Activated T-helper 2 cell treated with anti-CD3 and anti-CD28 coated beads, Interferon-gamma antibody, Interleukin-2, Interleukin-4, amounts not matched to agents 10 μg/mL and 5 μg/mL and 100 μg/mL, durations not matched to agents 14 hours and 24 hours and 36 hours (primary cell): ENCODE measurements at regions not wholly inside any gene's neighbourhood (a gene's known extent, or its start where the extent isn't known, plus 50 kb on each side); places are given as distances from the start of the nearest gene placed in this dataset.
"Not testable (repeated sequence)": the region's sequence is repeated elsewhere in the genome, so short reads cannot be mapped to it uniquely, and the experiment has no call there.

Source experiments
- DNase-seq: peaks from one replicate; pipeline ENCODE4 v3.0.0; 2021; ENCODE audit warnings: low spot score
- H3K27ac Mint-ChIP-seq: one replicate; pipeline ENCODE4 v1.8.0; 2021; ENCODE audit warnings: mixed read lengths
- H3K27me3 Mint-ChIP-seq: one replicate; pipeline ENCODE4 v1.8.0; 2021; ENCODE audit warnings: low read depth, mixed read lengths
- H3K36me3 Mint-ChIP-seq: one replicate; pipeline ENCODE4 v1.8.0; 2021; ENCODE audit warnings: low read depth, mixed read lengths
- H3K4me1 Mint-ChIP-seq: one replicate; pipeline ENCODE4 v1.8.0; 2021; ENCODE audit warnings: low read depth, mixed read lengths
- H3K4me3 Mint-ChIP-seq: one replicate; pipeline ENCODE4 v1.8.0; 2021; ENCODE audit warnings: low read depth, mild to moderate bottlenecking, moderate library complexity, mixed read lengths
- H3K9me3 Mint-ChIP-seq: one replicate; pipeline ENCODE4 v1.8.0; 2021; ENCODE audit warnings: mixed read lengths
- intact Hi-C: fragments of 100-400 bp; cut with micrococcal nuclease; formaldehyde crosslinking; loops from one replicate; pipeline ENCODE4 v1.15.1; 2023

GRCh38 chr6:103294376-103294775 lies 1565.3 kb downstream of the HACE1 start:
- H3K27me3 Mint-ChIP-seq, H3K27ac Mint-ChIP-seq, H3K9me3 Mint-ChIP-seq, DNase-seq, H3K4me3 Mint-ChIP-seq, intact Hi-C loops, H3K36me3 Mint-ChIP-seq, H3K4me1 Mint-ChIP-seq: not testable (repeated sequence)

DNA sequence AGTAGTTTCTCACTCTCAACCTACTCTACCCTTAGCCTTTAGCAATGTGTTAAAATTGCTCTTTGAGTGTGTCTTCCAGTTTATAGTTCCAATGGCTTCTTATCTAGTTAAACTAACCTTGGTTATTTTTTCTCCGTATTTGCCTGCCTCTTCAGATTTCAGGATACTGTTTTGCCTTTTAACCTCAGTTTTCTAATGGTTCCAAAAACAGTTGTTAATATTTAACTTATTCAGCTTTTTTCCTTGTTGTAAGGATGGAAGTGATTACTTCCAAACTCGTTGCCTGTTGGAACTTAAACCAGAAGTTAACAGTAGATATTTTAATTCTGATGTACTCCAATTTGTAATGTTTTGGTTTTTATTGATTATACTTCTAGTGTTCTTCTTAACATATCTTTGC lies 1574.9 kb downstream of the HACE1 start:
- Mint-ChIP-seq H3K36me3 (no peaks in the 10 kb centered on the region), H3K27me3 (no peaks in the 10 kb centered on the region), H3K9me3 (peaks cover 18% of the 10 kb centered on the region), H3K4me1 (no peaks in the 10 kb centered on the region), H3K4me3 (no peak overlapping the region), H3K27ac (no peak overlapping the region)
- no peak for DNase-seq
- intact Hi-C loops: no loop called here

DNA sequence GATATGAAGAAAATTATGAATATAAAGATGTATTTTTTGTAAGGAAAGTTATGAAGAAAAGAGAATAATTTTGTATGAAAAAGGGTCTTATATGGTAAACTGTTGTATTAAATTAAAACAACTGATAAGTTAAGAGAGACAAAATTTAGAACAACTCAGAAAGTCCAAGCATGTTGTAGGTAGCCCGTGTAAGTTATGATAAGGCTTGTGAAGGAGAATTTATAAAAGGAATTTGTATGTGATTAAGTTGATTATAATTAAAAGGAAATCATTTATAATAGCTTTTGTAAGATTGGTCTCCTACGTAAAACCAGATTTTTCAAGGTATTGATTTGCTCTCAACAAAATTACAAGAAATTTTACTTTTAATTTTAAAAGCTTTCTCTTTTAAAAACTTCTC lies 1579.3 kb downstream of the HACE1 start:
- intact Hi-C loops: no loop called here
- Mint-ChIP-seq H3K4me1 (no peaks in the 10 kb centered on the region), H3K9me3 (peaks cover 15% of the 10 kb centered on the region)

GRCh38 chr6:103277936-103278335 lies 1581.8 kb downstream of the HACE1 start:
- H3K27ac Mint-ChIP-seq: no peak overlapping the region
- H3K4me1 Mint-ChIP-seq: no peaks in the 10 kb centered on the region
- DNase-seq: no peak
- no peaks in the 10 kb centered on the region for H3K27me3 Mint-ChIP-seq
- no peaks in the 10 kb centered on the region for H3K36me3 Mint-ChIP-seq
- H3K9me3 Mint-ChIP-seq: peaks cover 14% of the 10 kb centered on the region
- no peak overlapping the region for H3K4me3 Mint-ChIP-seq
- intact Hi-C loops: no loop called here

More for the DNA sequence above, 1579.3 kb downstream of the HACE1 start:
- Mint-ChIP-seq H3K4me3 (no peak overlapping the region), H3K27me3 (no peaks in the 10 kb centered on the region), H3K36me3 (no peaks in the 10 kb centered on the region), H3K27ac (no peak overlapping the region)
- no peak for DNase-seq

DNA sequence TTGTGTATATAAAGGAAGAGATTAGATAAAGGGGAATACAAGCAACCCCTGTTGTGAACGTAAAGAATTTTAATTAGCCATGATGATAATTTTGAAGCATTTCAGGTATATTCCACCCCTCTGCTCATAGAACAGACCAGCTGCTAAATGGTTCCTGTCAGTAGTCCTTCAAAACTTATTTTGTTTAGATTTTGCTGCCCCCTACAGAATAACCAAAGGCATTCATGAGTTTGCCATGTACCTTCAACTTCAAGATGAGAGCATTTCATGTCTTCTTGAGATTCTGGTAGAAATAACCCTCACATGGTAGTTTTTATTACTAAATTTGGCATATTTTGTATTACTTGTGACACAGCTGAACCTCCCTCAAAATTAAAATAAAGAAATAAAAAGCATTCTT lies 1586.7 kb downstream of the HACE1 start:
- no peaks in the 10 kb centered on the region for H3K9me3 Mint-ChIP-seq
- no peak overlapping the region for H3K4me3 Mint-ChIP-seq
- no peak overlapping the region for H3K27ac Mint-ChIP-seq
- no peaks in the 10 kb centered on the region for H3K4me1 Mint-ChIP-seq
- H3K27me3 Mint-ChIP-seq: no peaks in the 10 kb centered on the region
- no peaks in the 10 kb centered on the region for H3K36me3 Mint-ChIP-seq
- DNase-seq: no peak
- intact Hi-C loops: no loop called here

DNA sequence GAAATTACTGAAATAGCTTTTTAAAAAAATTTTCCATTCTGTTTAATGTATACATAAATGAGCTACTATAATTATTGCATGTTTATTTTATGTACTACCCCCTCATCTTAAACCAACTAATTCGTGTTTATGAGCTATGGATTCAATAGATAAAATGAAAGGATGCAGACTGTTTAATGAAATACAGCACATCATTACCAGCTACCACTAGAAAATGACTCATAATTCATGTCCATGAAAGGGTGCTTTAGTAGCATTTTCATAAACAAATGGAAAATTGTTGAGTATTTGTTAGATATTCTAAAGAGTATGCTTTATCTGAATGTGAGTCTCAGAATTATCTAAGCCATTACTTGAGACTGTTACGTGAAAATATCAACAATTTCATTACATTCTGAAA lies 1590.1 kb downstream of the HACE1 start:
- Mint-ChIP-seq H3K27me3 (no peaks in the 10 kb centered on the region), H3K36me3 (no peaks in the 10 kb centered on the region), H3K4me3 (no peak overlapping the region), H3K9me3 (peaks cover 1% of the 10 kb centered on the region), H3K27ac (no peak overlapping the region), H3K4me1 (no peaks in the 10 kb centered on the region)
- intact Hi-C loops: no loop called here
- no peak for DNase-seq

DNA sequence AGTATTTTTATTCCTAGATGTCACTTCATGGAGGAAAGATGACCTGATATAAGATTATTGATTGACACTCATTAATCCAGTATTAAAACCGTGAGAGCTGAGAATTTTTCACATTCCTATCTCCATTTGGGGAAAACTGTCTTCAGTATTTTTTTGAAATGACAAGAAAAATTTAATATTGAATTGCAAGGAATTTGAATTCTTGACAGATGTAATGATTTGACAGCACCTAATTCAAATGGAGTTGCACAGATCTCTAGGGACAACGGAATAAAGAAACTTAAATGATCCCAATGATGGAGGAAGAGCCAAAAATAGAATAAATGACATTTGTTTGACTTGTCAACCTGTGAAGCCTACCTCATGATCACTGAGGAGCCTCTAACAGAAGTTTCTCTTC lies 1591.4 kb downstream of the HACE1 start:
- no peaks in the 10 kb centered on the region for H3K27me3 Mint-ChIP-seq
- no peak for DNase-seq
- peaks cover 5% of the 10 kb centered on the region for H3K9me3 Mint-ChIP-seq
- no peak overlapping the region for H3K27ac Mint-ChIP-seq
- intact Hi-C loops: no loop called here
- H3K4me1 Mint-ChIP-seq: no peaks in the 10 kb centered on the region
- no peak overlapping the region for H3K4me3 Mint-ChIP-seq
- no peaks in the 10 kb centered on the region for H3K36me3 Mint-ChIP-seq

GRCh38 chr6:103264020-103264419 lies 1595.7 kb downstream of the HACE1 start:
- no peaks in the 10 kb centered on the region for H3K27me3 Mint-ChIP-seq
- intact Hi-C loops: no loop called here
- no peak for DNase-seq
- no peaks in the 10 kb centered on the region for H3K36me3 Mint-ChIP-seq
- H3K27ac Mint-ChIP-seq: no peak overlapping the region
- no peaks in the 10 kb centered on the region for H3K4me1 Mint-ChIP-seq
- H3K4me3 Mint-ChIP-seq: no peak overlapping the region
- peaks cover 13% of the 10 kb centered on the region for H3K9me3 Mint-ChIP-seq

- intact Hi-C loops: no loop called here
- no peak for DNase-seq
- no peak overlapping the region for H3K4me3 Mint-ChIP-seq
- H3K27me3 Mint-ChIP-seq: no peaks in the 10 kb centered on the region
- no peaks in the 10 kb centered on the region for H3K4me1 Mint-ChIP-seq
- H3K36me3 Mint-ChIP-seq: no peaks in the 10 kb centered on the region
- peaks cover 14% of the 10 kb centered on the region for H3K9me3 Mint-ChIP-seq
- no peak overlapping the region for H3K27ac Mint-ChIP-seq
These were observed 1604.6 kb downstream of the HACE1 start for GRCh38 chr6:103255132-103255531.

DNA sequence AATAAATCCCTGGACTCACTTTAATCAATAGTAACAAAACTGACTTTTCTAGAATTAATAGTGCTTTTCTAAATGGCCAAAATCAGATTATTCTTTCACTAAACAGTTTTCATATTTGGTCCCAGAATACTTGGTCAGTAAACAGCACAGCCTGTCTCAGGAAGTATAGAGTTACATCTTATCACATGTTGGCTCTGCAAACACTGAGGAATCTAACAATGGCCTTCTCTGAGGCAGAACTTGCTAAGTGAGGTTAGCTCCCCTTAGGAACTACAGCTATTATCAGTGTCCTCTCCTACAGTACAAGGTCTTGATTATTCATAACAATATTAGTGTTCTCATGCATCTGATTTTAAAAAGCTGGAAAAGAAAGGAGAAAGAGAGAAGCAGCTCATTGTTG lies 1622.8 kb downstream of the HACE1 start:
- DNase-seq: no peak
- Mint-ChIP-seq H3K4me3 (no peak overlapping the region), H3K4me1 (no peaks in the 10 kb centered on the region), H3K27me3 (no peaks in the 10 kb centered on the region), H3K36me3 (no peaks in the 10 kb centered on the region), H3K27ac (no peak overlapping the region), H3K9me3 (peaks cover 9% of the 10 kb centered on the region)
- intact Hi-C loops: no loop called here

DNA sequence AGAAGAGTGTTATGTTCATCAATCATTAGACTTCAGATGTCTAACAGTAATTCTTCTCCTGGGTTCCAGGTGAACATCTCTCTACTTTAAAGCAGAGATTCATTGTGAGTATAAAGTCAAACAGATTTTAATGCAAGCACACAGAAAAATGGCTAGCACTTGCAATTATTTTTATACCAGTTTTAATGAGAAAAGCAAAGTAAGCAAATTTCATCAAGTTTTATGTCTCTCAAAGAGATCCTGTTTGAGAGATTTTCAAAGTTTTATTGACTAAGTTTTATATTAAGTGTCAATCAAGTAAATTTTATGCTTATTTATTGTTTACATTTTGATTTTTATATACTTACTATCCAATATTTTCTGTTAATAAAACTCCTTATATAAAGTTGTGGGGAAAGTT lies 1628.5 kb downstream of the HACE1 start:
- H3K4me3 Mint-ChIP-seq: no peak overlapping the region
- DNase-seq: no peak
- H3K27me3 Mint-ChIP-seq: no peaks in the 10 kb centered on the region
- H3K27ac Mint-ChIP-seq: no peak overlapping the region
- H3K4me1 Mint-ChIP-seq: no peaks in the 10 kb centered on the region
- peaks cover 33% of the 10 kb centered on the region for H3K9me3 Mint-ChIP-seq
- H3K36me3 Mint-ChIP-seq: no peaks in the 10 kb centered on the region
- intact Hi-C loops: no loop called here

- Mint-ChIP-seq H3K36me3 (no peaks in the 10 kb centered on the region), H3K4me3 (no peak overlapping the region), H3K9me3 (peaks cover 5% of the 10 kb centered on the region), H3K27me3 (no peaks in the 10 kb centered on the region), H3K4me1 (no peaks in the 10 kb centered on the region), H3K27ac (no peak overlapping the region)
- intact Hi-C loops: no loop called here
- DNase-seq: no peak
These were observed 1643.9 kb downstream of the HACE1 start for GRCh38 chr6:103215847-103216246.

DNA sequence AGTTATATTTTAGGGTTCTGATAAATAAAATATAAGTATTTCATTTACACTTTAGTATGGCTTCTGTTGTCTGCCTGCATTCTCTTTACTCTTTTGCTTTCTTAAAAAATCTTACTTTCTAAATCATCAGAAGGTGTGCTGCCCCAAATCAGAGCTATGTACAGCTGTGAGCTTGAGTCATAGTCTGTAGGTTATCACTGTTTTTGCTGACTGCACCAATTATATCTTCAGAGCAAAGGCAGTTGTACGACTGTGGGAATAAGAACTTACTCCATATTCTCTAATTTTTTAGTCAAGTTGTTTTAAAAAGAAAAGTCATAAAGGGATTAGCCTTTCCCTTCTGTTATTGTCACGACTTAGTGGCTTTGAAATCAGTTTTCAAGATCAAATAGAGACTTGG lies 1649.0 kb downstream of the HACE1 start:
- H3K4me3 Mint-ChIP-seq: no peak overlapping the region
- intact Hi-C loops: no loop called here
- H3K9me3 Mint-ChIP-seq: peaks cover 9% of the 10 kb centered on the region
- H3K36me3 Mint-ChIP-seq: no peaks in the 10 kb centered on the region
- DNase-seq: no peak
- no peak overlapping the region for H3K27ac Mint-ChIP-seq
- no peaks in the 10 kb centered on the region for H3K27me3 Mint-ChIP-seq
- H3K4me1 Mint-ChIP-seq: no peaks in the 10 kb centered on the region

DNA sequence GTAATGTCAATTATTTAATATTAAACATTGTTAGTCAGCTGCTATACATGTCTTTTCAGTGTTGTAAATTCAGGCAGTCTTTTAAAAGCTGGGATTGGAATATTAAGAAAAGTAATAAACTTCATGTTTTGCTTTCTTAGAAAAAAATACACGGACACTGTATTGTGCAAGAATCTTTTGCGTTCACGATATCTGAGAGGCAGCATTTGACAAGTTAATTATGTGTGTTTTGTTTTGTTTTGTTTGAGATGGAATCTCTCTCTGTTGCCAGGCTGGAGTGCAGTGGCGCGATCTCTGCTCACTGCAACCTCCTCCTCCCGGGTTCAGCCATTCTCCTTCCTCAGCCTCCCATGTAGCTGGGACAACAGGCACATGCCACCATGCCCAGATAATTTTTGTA lies 1661.3 kb downstream of the HACE1 start:
- Mint-ChIP-seq H3K27me3 (no peaks in the 10 kb centered on the region), H3K4me3 (no peak overlapping the region), H3K9me3 (peaks cover 11% of the 10 kb centered on the region), H3K36me3 (no peaks in the 10 kb centered on the region), H3K27ac (no peak overlapping the region), H3K4me1 (no peaks in the 10 kb centered on the region)
- intact Hi-C loops: no loop called here
- no peak for DNase-seq
